ENCODE measurements at regions not wholly inside any gene's neighbourhood (a gene's known extent, or its start where the extent isn't known, plus 50 kb on each side); places are given as distances from the start of the nearest gene placed in this dataset.

DNA sequence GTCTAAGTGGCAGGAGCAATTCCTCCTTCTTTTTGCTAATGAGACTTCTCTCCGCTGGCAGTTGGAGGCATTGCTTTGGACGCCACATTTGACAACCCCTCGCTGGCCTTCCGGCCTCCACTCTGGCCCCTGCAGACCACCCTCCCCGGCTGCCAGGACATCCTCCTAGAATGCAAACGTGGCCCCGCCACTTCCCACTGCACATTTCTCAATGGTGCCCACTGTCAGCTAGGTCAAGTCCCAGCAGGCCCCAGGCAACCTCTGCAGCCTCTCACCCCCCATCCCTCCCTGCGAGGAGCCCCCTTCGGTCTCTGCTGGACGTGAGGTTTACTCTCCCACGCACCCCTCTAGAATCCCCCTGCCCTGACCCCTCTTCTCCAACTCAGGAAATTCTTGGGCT, 250.3 kb downstream of the FOXL1 start:
- TF ChIP-seq, protein P1, sequence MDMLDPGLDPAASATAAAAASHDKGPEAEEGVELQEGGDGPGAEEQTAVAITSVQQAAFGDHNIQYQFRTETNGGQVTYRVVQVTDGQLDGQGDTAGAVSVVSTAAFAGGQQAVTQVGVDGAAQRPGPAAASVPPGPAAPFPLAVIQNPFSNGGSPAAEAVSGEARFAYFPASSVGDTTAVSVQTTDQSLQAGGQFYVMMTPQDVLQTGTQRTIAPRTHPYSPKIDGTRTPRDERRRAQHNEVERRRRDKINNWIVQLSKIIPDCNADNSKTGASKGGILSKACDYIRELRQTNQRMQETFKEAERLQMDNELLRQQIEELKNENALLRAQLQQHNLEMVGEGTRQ (CRISPR knock-in tag; IDR thresholded peaks at IDR 0.05) = no peak
- TF ChIP-seq, protein P2, sequence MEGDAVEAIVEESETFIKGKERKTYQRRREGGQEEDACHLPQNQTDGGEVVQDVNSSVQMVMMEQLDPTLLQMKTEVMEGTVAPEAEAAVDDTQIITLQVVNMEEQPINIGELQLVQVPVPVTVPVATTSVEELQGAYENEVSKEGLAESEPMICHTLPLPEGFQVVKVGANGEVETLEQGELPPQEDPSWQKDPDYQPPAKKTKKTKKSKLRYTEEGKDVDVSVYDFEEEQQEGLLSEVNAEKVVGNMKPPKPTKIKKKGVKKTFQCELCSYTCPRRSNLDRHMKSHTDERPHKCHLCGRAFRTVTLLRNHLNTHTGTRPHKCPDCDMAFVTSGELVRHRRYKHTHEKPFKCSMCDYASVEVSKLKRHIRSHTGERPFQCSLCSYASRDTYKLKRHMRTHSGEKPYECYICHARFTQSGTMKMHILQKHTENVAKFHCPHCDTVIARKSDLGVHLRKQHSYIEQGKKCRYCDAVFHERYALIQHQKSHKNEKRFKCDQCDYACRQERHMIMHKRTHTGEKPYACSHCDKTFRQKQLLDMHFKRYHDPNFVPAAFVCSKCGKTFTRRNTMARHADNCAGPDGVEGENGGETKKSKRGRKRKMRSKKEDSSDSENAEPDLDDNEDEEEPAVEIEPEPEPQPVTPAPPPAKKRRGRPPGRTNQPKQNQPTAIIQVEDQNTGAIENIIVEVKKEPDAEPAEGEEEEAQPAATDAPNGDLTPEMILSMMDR (IDR thresholded peaks at IDR 0.05) = no peak
- TF ChIP-seq, protein P3, sequence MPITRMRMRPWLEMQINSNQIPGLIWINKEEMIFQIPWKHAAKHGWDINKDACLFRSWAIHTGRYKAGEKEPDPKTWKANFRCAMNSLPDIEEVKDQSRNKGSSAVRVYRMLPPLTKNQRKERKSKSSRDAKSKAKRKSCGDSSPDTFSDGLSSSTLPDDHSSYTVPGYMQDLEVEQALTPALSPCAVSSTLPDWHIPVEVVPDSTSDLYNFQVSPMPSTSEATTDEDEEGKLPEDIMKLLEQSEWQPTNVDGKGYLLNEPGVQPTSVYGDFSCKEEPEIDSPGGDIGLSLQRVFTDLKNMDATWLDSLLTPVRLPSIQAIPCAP (CRISPR knock-in tag; IDR thresholded peaks at IDR 0.05) = no peak
- TF ChIP-seq, protein P4, sequence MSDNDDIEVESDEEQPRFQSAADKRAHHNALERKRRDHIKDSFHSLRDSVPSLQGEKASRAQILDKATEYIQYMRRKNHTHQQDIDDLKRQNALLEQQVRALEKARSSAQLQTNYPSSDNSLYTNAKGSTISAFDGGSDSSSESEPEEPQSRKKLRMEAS (CRISPR knock-in tag; IDR thresholded peaks at IDR 0.05) = no peak
- no peak for TF ChIP-seq NR3C1 (CRISPR knock-in tag; conservative IDR thresholded peaks at IDR 0.05; ENCODE audit: low read depth)
- TF ChIP-seq, protein P5, sequence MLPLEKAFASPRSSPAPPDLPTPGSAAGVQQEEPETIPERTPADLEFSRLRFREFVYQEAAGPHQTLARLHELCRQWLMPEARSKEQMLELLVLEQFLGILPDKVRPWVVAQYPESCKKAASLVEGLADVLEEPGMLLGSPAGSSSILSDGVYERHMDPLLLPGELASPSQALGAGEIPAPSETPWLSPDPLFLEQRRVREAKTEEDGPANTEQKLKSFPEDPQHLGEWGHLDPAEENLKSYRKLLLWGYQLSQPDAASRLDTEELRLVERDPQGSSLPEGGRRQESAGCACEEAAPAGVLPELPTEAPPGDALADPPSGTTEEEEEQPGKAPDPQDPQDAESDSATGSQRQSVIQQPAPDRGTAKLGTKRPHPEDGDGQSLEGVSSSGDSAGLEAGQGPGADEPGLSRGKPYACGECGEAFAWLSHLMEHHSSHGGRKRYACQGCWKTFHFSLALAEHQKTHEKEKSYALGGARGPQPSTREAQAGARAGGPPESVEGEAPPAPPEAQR (CRISPR knock-in tag; IDR thresholded peaks at IDR 0.05) = no peak
